ENCODE measurements at regions not wholly inside any gene's neighbourhood (a gene's known extent, or its start where the extent isn't known, plus 50 kb on each side); places are given as distances from the start of the nearest gene placed in this dataset.

DNA sequence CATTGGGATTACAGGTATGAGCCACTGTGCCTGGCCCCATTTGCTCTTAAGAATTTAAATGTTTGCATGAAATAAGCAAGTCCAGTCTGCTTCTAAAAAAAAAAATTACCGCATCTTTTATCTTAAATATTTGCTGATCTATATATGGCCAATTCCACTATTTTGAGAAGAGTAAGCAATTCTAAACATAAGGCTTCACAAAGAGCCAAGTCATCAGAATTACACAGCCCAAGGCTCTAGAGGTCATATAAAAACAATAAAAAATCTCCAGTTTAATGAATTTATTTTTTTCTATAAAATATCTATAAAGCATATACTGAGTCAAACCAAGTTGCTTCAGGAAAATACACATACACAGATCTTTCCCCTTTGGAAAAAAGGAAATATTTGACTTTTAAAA lies 79.0 kb upstream of the CPNE8 start:
- Histone ChIP-seq H3K36me3 (ENCODE audit: insufficient read depth, low read length) (no peaks in the 10 kb centered on the region), H3K4me3 (ENCODE audit: low read depth, low read length) (no peak overlapping the region), H3K27me3 (ENCODE audit: insufficient read depth, low read length) (no peaks in the 10 kb centered on the region), H3K79me2 (ENCODE audit: control insufficient read depth, insufficient read depth, low read length, unreplicated experiment) (no peaks in the 10 kb centered on the region), H2AFZ (ENCODE audit: low read length, unreplicated experiment) (no peak overlapping the region), H3K27ac (ENCODE audit: low read depth, low read length) (no peak overlapping the region), H3K4me1 (ENCODE audit: control insufficient read depth, insufficient read depth, low read length, unreplicated experiment) (no peaks in the 10 kb centered on the region)

GRCh38 chr12:38983117-38983571 lies 77.8 kb upstream of the CPNE8 start:
- Histone ChIP-seq H2AFZ (ENCODE audit: low read length, unreplicated experiment) (peak overlapping the region; percentile 71), H3K4me1 (ENCODE audit: control insufficient read depth, insufficient read depth, low read length, unreplicated experiment) (no peaks in the 10 kb centered on the region), H3K4me3 (ENCODE audit: low read depth, low read length) (peak overlapping the region; percentile 74), H3K27me3 (ENCODE audit: insufficient read depth, low read length) (no peaks in the 10 kb centered on the region), H3K27ac (ENCODE audit: low read depth, low read length) (no peak overlapping the region), H3K79me2 (ENCODE audit: control insufficient read depth, insufficient read depth, low read length, unreplicated experiment) (no peaks in the 10 kb centered on the region), H3K36me3 (ENCODE audit: insufficient read depth, low read length) (no peaks in the 10 kb centered on the region)

- Histone ChIP-seq H3K4me1 (ENCODE audit: control insufficient read depth, insufficient read depth, low read length, unreplicated experiment) (no peaks in the 10 kb centered on the region), H3K27me3 (ENCODE audit: insufficient read depth, low read length) (no peaks in the 10 kb centered on the region), H3K4me3 (ENCODE audit: low read depth, low read length) (no peak overlapping the region), H3K36me3 (ENCODE audit: insufficient read depth, low read length) (no peaks in the 10 kb centered on the region), H3K79me2 (ENCODE audit: control insufficient read depth, insufficient read depth, low read length, unreplicated experiment) (no peaks in the 10 kb centered on the region), H3K27ac (ENCODE audit: low read depth, low read length) (no peak overlapping the region), H2AFZ (ENCODE audit: low read length, unreplicated experiment) (no peak overlapping the region)
These were observed 71.7 kb upstream of the CPNE8 start for GRCh38 chr12:38977132-38977531.

DNA sequence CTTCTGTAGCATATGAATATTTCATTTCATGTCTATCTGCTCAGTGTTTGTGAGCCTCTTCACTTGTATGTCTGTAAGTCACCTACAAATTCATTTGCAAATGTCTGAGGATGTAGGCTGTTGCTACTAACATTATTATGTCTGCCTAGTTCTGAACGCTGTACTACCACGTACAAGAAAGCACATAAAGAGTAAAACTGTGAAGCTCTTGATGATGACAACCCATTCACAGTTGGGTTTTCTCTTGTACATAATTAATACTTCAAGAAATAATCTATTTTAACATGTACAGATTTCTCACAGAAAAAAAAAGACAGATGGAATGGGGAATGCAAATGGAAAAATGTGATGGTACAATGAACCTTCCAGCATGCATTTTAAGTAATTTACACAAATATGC lies 64.3 kb upstream of the CPNE8 start:
- H3K4me1 ChIP-seq (ENCODE audit: control insufficient read depth, insufficient read depth, low read length, unreplicated experiment), result no peaks in the 10 kb centered on the region
- H3K27ac ChIP-seq (ENCODE audit: low read depth, low read length), result no peak overlapping the region
- no peaks in the 10 kb centered on the region for H3K36me3 ChIP-seq (ENCODE audit: insufficient read depth, low read length)
- H3K79me2 ChIP-seq (ENCODE audit: control insufficient read depth, insufficient read depth, low read length, unreplicated experiment), result no peaks in the 10 kb centered on the region
- no peak overlapping the region for H2AFZ ChIP-seq (ENCODE audit: low read length, unreplicated experiment)
- H3K4me3 ChIP-seq (ENCODE audit: low read depth, low read length), result no peak overlapping the region
- no peaks in the 10 kb centered on the region for H3K27me3 ChIP-seq (ENCODE audit: insufficient read depth, low read length)

DNA sequence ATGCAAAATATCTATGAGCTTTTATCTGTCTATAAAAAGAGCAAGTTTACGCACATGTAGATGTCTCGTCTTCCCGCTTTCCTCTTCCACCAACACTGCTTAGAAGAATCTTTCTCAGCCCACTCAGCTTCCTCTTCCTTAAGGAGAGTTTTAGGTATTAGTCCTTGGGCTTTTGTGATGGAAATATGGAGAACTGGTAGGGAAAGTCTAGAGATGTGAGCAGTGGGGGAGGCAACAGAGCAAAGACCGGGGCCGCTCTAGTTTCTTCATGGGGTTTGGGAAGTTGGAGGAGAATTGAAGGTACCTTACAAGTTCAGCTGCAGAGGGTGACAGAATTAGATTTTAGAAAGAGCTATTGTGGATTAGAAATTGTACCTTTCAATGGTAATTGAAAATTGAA lies 56.3 kb upstream of the CPNE8 start:
- peaks cover 16% of the 10 kb centered on the region; the same call in 1 of the 2 replicates for H3K27me3 ChIP-seq (ENCODE audit: insufficient read depth, low read length)
- H3K36me3 ChIP-seq (ENCODE audit: insufficient read depth, low read length), result no peaks in the 10 kb centered on the region
- H3K79me2 ChIP-seq (ENCODE audit: control insufficient read depth, insufficient read depth, low read length, unreplicated experiment), result no peaks in the 10 kb centered on the region
- no peak overlapping the region for H3K27ac ChIP-seq (ENCODE audit: low read depth, low read length)
- no peak overlapping the region for H2AFZ ChIP-seq (ENCODE audit: low read length, unreplicated experiment)
- H3K4me3 ChIP-seq (ENCODE audit: low read depth, low read length), result no peak overlapping the region
- no peaks in the 10 kb centered on the region for H3K4me1 ChIP-seq (ENCODE audit: control insufficient read depth, insufficient read depth, low read length, unreplicated experiment)

DNA sequence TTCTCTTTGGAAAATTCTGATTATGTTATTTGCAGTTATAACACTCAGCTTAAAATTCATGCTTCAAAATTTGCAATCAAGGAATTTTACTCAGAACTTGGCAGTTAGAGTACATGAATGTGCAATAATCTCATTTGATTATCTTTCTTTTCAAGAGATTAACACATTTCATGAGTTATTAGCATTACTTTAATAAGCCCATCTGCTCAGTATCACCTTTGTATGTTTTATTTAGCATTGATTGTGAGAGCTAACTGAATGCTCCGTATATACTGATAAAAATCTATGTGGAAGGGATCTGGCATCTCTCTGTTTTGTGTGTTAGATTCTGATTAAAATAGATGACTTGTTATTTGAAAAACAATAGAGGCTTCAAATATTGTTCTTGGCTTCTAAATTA lies 55.6 kb upstream of the CPNE8 start:
- no peaks in the 10 kb centered on the region for H3K79me2 ChIP-seq (ENCODE audit: control insufficient read depth, insufficient read depth, low read length, unreplicated experiment)
- no peaks in the 10 kb centered on the region for H3K36me3 ChIP-seq (ENCODE audit: insufficient read depth, low read length)
- no peak overlapping the region for H2AFZ ChIP-seq (ENCODE audit: low read length, unreplicated experiment)
- peaks cover 16% of the 10 kb centered on the region; the same call in 1 of the 2 replicates for H3K27me3 ChIP-seq (ENCODE audit: insufficient read depth, low read length)
- no peak overlapping the region for H3K4me3 ChIP-seq (ENCODE audit: low read depth, low read length)
- H3K4me1 ChIP-seq (ENCODE audit: control insufficient read depth, insufficient read depth, low read length, unreplicated experiment), result no peaks in the 10 kb centered on the region
- H3K27ac ChIP-seq (ENCODE audit: low read depth, low read length), result no peak overlapping the region

GRCh38 chr12:38956337-38956736 lies 50.9 kb upstream of the CPNE8 start:
- H2AFZ ChIP-seq (ENCODE audit: low read length, unreplicated experiment), result no peak overlapping the region
- no peak overlapping the region for H3K4me3 ChIP-seq (ENCODE audit: low read depth, low read length)
- H3K79me2 ChIP-seq (ENCODE audit: control insufficient read depth, insufficient read depth, low read length, unreplicated experiment), result no peaks in the 10 kb centered on the region
- H3K4me1 ChIP-seq (ENCODE audit: control insufficient read depth, insufficient read depth, low read length, unreplicated experiment), result no peaks in the 10 kb centered on the region
- no peaks in the 10 kb centered on the region for H3K36me3 ChIP-seq (ENCODE audit: insufficient read depth, low read length)
- H3K27ac ChIP-seq (ENCODE audit: low read depth, low read length), result no peak overlapping the region
- peaks cover 15% of the 10 kb centered on the region; the same call in 1 of the 2 replicates for H3K27me3 ChIP-seq (ENCODE audit: insufficient read depth, low read length)
